ENCODE measurements at regions not wholly inside any gene's neighbourhood (a gene's known extent, or its start where the extent isn't known, plus 50 kb on each side); places are given as distances from the start of the nearest gene placed in this dataset.

DNA sequence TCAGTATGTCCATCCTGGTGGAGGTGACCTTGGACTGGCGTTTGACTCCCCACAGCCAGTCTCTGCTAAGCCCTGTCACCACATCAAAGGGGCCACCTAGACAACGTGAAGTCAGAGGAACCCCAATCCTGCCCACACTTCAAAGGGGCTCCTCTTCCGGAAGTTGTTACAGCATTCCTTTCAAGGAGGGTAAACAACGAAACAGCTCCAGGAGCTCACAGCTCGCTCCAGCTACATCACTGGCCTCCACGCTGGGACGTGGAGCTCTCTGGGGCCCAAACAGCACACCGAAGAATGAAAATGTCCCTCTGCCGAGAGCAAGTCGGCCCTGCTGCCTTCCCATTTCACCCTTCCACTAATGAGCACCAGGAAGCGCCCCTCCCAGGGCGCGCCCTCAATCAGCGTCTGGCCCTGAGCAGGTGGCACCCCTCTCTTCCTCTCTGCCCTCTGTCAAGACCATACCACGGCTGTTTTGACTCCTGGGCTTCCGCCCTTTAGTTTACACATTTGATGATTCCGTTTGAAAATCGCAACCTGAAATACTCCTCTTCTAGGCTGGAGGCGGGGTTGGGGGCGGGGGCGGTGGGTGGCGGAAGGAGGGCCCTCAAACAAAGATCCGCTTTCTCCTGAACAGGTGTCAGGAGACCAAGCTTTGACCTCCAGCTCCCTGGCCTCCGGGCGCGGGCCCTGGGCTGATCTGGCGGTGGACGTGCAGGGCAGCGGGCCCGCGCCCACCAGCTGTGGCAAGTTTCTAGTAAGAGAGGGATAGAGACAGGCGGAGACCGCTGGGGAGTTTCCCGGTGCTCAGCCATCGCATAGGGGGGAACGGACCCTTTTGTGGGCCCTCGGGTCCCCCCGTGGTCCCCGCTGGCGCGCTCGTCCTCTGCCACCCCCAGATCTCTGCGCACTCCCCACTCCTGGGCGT, 53.1 kb upstream of the KDM7A start (continued):
- TF ChIP-seq, protein P1, sequence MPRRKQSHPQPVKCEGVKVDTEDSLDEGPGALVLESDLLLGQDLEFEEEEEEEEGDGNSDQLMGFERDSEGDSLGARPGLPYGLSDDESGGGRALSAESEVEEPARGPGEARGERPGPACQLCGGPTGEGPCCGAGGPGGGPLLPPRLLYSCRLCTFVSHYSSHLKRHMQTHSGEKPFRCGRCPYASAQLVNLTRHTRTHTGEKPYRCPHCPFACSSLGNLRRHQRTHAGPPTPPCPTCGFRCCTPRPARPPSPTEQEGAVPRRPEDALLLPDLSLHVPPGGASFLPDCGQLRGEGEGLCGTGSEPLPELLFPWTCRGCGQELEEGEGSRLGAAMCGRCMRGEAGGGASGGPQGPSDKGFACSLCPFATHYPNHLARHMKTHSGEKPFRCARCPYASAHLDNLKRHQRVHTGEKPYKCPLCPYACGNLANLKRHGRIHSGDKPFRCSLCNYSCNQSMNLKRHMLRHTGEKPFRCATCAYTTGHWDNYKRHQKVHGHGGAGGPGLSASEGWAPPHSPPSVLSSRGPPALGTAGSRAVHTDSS (CRISPR knock-in tag; conservative IDR thresholded peaks at IDR 0.05): no peak
- peak; percentile 82; the same call in 1 of the 2 replicates for TF ChIP-seq ZFP1 (CRISPR knock-in tag; IDR thresholded peaks at IDR 0.05)
- peak; percentile 67; the same call in 1 of the 2 replicates for TF ChIP-seq ZBTB7A (CRISPR knock-in tag; IDR thresholded peaks at IDR 0.05)
- TF ChIP-seq ZNF350 (CRISPR knock-in tag; IDR thresholded peaks at IDR 0.05; ENCODE audit: borderline replicate concordance, low read depth): peak; percentile 89; the same call in 1 of the 2 replicates
- peak; percentile 98 for TF ChIP-seq MEIS2 (CRISPR knock-in tag; IDR thresholded peaks at IDR 0.05)
- TF ChIP-seq AHR (CRISPR knock-in tag; IDR thresholded peaks at IDR 0.05): 0 out of 2 replicates have a peak, but pooled peaks have one; percentile 63
- TF ChIP-seq, protein P2, sequence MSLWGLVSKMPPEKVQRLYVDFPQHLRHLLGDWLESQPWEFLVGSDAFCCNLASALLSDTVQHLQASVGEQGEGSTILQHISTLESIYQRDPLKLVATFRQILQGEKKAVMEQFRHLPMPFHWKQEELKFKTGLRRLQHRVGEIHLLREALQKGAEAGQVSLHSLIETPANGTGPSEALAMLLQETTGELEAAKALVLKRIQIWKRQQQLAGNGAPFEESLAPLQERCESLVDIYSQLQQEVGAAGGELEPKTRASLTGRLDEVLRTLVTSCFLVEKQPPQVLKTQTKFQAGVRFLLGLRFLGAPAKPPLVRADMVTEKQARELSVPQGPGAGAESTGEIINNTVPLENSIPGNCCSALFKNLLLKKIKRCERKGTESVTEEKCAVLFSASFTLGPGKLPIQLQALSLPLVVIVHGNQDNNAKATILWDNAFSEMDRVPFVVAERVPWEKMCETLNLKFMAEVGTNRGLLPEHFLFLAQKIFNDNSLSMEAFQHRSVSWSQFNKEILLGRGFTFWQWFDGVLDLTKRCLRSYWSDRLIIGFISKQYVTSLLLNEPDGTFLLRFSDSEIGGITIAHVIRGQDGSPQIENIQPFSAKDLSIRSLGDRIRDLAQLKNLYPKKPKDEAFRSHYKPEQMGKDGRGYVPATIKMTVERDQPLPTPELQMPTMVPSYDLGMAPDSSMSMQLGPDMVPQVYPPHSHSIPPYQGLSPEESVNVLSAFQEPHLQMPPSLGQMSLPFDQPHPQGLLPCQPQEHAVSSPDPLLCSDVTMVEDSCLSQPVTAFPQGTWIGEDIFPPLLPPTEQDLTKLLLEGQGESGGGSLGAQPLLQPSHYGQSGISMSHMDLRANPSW (CRISPR knock-in tag; IDR thresholded peaks at IDR 0.05; ENCODE audit: borderline replicate concordance): 0 out of 2 replicates have a peak, but pooled peaks have one; percentile 52
- TF ChIP-seq ZNF234 (CRISPR knock-in tag; conservative IDR thresholded peaks at IDR 0.05): no peak
- peak; percentile 87 for TF ChIP-seq ZSCAN31 (CRISPR knock-in tag; IDR thresholded peaks at IDR 0.05; ENCODE audit: low read depth)
- TF ChIP-seq, protein P3, sequence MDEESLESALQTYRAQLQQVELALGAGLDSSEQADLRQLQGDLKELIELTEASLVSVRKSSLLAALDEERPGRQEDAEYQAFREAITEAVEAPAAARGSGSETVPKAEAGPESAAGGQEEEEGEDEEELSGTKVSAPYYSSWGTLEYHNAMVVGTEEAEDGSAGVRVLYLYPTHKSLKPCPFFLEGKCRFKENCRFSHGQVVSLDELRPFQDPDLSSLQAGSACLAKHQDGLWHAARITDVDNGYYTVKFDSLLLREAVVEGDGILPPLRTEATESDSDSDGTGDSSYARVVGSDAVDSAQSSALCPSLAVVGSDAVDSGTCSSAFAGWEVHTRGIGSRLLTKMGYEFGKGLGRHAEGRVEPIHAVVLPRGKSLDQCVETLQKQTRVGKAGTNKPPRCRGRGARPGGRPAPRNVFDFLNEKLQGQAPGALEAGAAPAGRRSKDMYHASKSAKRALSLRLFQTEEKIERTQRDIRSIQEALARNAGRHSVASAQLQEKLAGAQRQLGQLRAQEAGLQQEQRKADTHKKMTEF (CRISPR knock-in tag; IDR thresholded peaks at IDR 0.05): peak; percentile 98
- TF ChIP-seq SOX13 (IDR thresholded peaks at IDR 0.05): peak; percentile 85
- TF ChIP-seq SOX13 (CRISPR knock-in tag; conservative IDR thresholded peaks at IDR 0.05 in 1 of 2, IDR thresholded peaks at IDR 0.05 in 1 of 2): peak in 1 of 2 experiments; percentile 97; a peak in 2 of 4 replicates
- TF ChIP-seq ZNF709 (CRISPR knock-in tag; IDR thresholded peaks at IDR 0.05): peak; percentile 63; the same call in 1 of the 2 replicates
- no peak for TF ChIP-seq NONO (IDR thresholded peaks at IDR 0.05)
- peak; percentile 78; the same call in 1 of the 2 replicates for TF ChIP-seq NONO (CRISPR knock-in tag; conservative IDR thresholded peaks at IDR 0.05)
- TF ChIP-seq HNRNPL (IDR thresholded peaks at IDR 0.05; ENCODE audit: low read depth, low read length): peak; percentile 75; the same call in 1 of the 2 replicates
- TF ChIP-seq ZEB1 (IDR thresholded peaks at IDR 0.05; ENCODE audit: insufficient replicate concordance, low read depth): peak; percentile 68
- peak; percentile 98 for TF ChIP-seq SMAD3 (CRISPR knock-in tag; IDR thresholded peaks at IDR 0.05)
- peak; percentile 93 for TF ChIP-seq ZBTB7B (CRISPR knock-in tag; IDR thresholded peaks at IDR 0.05)
- TF ChIP-seq, protein P4, sequence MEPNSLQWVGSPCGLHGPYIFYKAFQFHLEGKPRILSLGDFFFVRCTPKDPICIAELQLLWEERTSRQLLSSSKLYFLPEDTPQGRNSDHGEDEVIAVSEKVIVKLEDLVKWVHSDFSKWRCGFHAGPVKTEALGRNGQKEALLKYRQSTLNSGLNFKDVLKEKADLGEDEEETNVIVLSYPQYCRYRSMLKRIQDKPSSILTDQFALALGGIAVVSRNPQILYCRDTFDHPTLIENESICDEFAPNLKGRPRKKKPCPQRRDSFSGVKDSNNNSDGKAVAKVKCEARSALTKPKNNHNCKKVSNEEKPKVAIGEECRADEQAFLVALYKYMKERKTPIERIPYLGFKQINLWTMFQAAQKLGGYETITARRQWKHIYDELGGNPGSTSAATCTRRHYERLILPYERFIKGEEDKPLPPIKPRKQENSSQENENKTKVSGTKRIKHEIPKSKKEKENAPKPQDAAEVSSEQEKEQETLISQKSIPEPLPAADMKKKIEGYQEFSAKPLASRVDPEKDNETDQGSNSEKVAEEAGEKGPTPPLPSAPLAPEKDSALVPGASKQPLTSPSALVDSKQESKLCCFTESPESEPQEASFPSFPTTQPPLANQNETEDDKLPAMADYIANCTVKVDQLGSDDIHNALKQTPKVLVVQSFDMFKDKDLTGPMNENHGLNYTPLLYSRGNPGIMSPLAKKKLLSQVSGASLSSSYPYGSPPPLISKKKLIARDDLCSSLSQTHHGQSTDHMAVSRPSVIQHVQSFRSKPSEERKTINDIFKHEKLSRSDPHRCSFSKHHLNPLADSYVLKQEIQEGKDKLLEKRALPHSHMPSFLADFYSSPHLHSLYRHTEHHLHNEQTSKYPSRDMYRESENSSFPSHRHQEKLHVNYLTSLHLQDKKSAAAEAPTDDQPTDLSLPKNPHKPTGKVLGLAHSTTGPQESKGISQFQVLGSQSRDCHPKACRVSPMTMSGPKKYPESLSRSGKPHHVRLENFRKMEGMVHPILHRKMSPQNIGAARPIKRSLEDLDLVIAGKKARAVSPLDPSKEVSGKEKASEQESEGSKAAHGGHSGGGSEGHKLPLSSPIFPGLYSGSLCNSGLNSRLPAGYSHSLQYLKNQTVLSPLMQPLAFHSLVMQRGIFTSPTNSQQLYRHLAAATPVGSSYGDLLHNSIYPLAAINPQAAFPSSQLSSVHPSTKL (CRISPR knock-in tag; IDR thresholded peaks at IDR 0.05): peak; percentile 98

Data from HepG2 (cell line).